Esophagus mucosa (tissue), 1 donor: ENCODE measurements at regions not wholly inside any gene's neighbourhood (a gene's known extent, or its start where the extent isn't known, plus 50 kb on each side); places are given as distances from the start of the nearest gene placed in this dataset.

Experiments
- ATAC-seq: fragments of 200-7000 bp; cut with Tn5 transposase; one replicate; pipeline ENCODE4 v1.9.1; 2020
- donor health status: DM: yes; HTN: yes; CAD: no.

DNA sequence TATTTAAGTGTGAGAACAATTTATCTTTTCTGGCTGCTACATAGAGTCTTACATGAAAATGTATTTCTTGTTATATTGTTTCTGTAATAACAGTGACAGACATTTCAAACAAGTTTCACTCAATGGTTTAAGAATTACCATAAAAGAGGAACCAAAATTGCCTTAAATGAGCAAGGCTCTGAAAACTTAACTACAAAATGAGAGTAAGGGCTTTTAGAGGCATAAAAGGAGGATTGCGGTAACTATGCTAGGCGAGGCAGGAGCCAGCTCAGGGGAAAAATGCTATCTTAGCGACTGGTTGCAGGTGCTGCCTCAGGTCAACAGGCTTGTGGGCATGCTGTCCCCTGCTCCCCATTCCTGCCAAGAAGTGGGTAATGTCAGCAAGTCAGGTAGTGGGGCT lies 81.7 kb upstream of the MSI2 start:
- no peak for ATAC-seq

DNA sequence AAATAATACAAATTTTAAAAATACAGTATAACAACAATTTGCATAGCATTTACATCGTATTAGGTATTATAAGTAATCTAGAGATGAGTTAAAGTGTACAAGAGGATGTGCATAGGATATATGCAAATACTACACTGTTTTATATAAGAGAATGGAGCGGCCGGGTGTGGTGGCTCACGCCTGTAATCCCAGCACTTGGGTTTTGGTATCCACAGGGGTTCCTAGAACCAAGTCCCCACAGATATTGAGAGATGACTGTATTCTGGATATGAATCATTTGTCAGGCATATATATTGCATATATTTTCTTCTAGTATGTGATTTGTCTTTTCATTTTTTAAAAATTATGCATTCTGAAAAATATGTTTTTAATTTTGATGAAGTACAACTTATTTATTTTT lies 77.5 kb upstream of the MSI2 start:
- no peak for ATAC-seq

DNA sequence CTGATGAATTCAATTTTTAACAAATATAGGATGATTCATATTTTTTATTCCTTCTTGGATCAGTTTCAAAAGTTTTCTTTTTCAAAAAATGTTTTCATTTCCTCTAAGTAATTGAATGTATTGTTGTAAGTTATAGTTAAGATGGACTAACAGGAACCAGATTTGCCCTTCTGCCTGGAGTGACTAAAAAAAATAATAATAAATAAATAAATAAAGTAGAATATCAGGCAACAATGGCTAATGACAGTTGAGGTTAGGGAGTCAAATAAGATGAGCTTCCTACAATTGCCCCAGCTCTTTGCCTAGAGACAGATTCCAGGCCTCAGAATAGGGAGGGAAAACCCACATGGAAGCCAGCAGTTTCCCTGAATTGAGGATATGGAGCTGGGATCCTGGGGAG lies 73.7 kb upstream of the MSI2 start:
- no peak for ATAC-seq

GRCh38 chr17:57186226-57187019 lies 69.9 kb upstream of the MSI2 start:
- no peak for ATAC-seq

DNA sequence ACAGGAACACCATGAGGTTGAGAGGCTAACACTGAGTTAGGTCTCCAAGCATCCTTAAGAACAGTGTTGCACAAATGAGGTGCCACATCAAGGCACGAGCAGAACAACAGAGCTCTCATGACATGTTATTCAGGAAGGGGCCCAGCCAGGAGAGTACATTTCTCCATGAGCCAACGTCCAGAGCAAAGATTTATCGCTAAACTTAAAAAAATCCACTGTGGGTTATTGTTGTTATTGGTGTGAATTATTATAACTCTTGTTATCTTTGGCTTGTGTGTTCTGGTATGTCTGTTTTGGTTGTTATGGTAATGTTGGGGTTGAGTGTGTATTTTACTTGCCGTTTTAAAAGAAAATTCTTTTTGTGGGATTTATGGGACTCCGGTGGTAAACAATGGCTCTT lies 68.9 kb upstream of the MSI2 start:
- ATAC-seq: no peak

DNA sequence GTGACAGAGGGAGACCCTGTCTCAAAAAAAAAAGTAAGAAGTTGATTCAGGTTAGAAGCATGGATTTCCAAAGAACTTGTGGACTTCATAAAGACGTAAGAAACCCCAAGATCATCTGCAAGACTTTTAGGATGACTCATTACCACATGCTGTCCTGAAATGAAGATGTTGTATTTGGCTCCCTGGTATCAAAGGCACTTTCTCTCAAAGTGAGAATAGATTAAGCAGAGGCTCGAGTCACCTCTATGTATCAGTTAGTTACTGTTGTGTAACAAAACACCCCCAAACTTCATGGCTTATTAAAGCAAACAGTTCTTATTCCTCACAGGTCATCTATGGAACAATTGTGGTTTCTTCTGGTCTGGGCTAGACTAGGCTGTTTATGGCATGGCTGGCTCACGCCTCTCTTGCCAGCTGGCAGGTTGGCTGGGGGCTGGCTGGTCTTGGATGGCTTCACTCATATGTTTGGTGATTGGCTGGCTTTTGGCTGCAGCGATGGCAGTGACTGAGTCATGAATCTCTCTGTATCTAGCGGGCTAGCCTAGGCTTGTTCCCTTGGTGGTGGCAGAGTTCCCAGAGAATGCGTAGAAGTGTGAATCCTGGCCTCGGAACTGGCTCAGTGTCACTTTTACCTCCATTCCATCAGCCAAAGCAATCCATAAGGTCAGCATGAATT lies 60.4 kb upstream of the MSI2 start:
- ATAC-seq: peak; percentile 95

DNA sequence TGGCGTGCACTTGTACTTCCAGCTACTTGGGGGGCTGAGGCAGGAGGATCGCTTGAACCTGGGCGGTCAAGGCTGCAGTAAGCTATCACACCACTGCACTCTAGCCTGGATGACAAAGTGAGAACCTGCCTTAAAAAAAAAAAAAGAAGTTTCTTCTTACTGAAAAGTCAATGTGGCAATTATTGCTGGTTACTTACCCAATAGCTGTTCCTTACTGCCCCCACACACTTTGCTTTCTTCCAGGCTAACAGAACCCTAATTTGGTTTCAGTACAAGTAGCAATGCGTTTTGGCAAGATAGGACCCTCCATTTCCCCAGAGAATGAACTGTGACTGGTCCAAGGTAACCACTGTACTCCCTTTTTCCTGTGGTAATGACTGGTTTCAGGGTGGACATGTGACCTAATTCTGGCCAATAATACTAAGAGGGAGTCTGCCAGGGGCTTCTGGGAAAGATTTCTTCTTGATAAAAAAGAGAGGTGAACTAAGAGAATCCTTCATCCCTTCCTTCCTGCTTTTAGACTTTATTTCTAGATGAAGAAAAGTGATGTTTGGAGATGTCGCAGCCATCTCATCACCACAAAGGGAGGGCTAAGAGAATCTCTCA lies 58.8 kb upstream of the MSI2 start:
- no peak for ATAC-seq

DNA sequence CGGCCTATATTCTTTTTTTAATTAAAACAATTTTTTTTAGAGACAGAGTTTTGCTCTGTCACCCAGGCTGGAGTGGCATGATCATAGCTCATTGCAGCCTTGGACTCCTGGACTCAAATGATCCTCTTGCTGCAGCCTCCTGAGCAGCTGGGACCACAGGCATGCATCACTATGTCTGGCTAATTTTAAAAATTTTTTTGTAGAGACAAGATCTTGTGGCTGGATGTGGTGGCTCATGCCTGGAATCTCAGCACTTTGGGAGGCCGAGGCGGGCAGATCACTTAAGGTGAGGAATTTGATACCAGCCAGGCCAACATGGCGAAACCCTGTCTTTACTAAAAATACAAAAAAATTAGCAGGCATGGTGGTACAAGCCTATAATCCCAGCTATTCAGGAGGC lies 54.8 kb upstream of the MSI2 start:
- ATAC-seq: no peak

DNA sequence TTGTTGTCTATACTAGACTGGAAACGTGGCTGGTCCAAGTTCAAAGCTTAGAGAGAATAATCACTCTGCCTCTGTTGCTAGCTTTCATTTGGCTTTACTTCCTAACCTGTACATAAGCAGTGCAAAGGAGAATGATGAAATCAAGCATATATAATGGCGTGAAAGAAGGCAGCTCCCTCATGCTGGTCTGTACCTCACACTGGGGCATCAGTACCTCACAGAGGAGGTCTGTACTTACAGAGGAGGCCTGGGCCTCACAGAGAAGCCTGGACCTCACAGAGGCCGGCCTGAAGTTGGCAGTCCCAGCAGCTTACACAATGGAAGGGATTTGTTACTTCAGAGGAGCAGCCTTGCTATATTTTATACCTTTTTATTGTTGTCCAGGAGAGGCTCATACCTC lies 53.3 kb upstream of the MSI2 start:
- no peak for ATAC-seq
